Fibroblast of lung (primary cell): ENCODE measurements at regions not wholly inside any gene's neighbourhood (a gene's known extent, or its start where the extent isn't known, plus 50 kb on each side); places are given as distances from the start of the nearest gene placed in this dataset.

ENCODE experiments used
- DNase-seq, 2 donors: peaks; one replicate each; pipeline versions ENCODE4 v3.0.0 to v3.0.0-alpha.2; 2010; ENCODE audit warnings: low read depth in 2 of 2
- H2AFZ ChIP-seq: 2 replicates; pipeline ENCODE4 v1.5.1; 2012; ENCODE audit warnings: low read length, control low read depth, inconsistent platforms
- H3K27ac ChIP-seq: 2 replicates; pipeline ENCODE4 v1.5.1; 2011; ENCODE audit warnings: low read length, control low read depth; ENCODE audit not compliant: insufficient read depth
- H3K27me3 ChIP-seq: 2 replicates; pipeline ENCODE4 v1.5.1; 2011; ENCODE audit warnings: mild to moderate bottlenecking, low read length; ENCODE audit not compliant: control insufficient read depth, insufficient read depth
- H3K36me3 ChIP-seq: 2 replicates; pipeline ENCODE4 v1.5.1; 2011; ENCODE audit warnings: low read length; ENCODE audit not compliant: control insufficient read depth, insufficient read depth
- H3K4me1 ChIP-seq: 2 replicates; pipeline ENCODE4 v1.5.1; 2011; ENCODE audit warnings: low read length; ENCODE audit not compliant: control insufficient read depth, insufficient read depth; ENCODE audit errors: extremely low read depth
- H3K4me2 ChIP-seq: 2 replicates; pipeline ENCODE4 v1.5.1; 2011; ENCODE audit warnings: low read length, control low read depth; ENCODE audit not compliant: insufficient read depth; ENCODE audit errors: extremely low read depth
- H3K4me3 ChIP-seq, 4 experiments: fragments of 200-600 bp in 1 of 4; sonication (generic) in 1 of 4; replicated peaks in 1 of 4; 2 replicates each; pipeline ENCODE4 v1.5.1; 2011 to 2016; ENCODE audit warnings: low read length in 4 of 4, low read depth in 3 of 4, mild to moderate bottlenecking in 3 of 4, control low read depth in 2 of 4, inconsistent platforms in 1 of 4, mixed read lengths in 1 of 4; ENCODE audit not compliant: insufficient read depth in 1 of 4; ENCODE audit errors: control extremely low read depth in 1 of 4
- H3K79me2 ChIP-seq: 2 replicates; pipeline ENCODE4 v1.5.1; 2012; ENCODE audit warnings: mild to moderate bottlenecking, low read length, inconsistent platforms; ENCODE audit not compliant: control insufficient read depth, insufficient read depth
- H3K9ac ChIP-seq: 2 replicates; pipeline ENCODE4 v1.5.1; 2011; ENCODE audit warnings: mild to moderate bottlenecking, low read length, control low read depth; ENCODE audit not compliant: insufficient read depth
- H3K9me3 ChIP-seq: 2 replicates; pipeline ENCODE4 v1.5.1; 2012; ENCODE audit warnings: low read depth, low read length; ENCODE audit not compliant: control insufficient read depth, insufficient read depth
- H4K20me1 ChIP-seq: 2 replicates; pipeline ENCODE4 v1.5.1; 2011; ENCODE audit warnings: low read length; ENCODE audit not compliant: control insufficient read depth, insufficient read depth; ENCODE audit errors: extremely low read depth
- EZH2 ChIP-seq: IDR thresholded peaks from 2 replicates; pipeline ENCODE4 v1.5.1; 2012; ENCODE audit warnings: low read length, control low read depth, mild to moderate bottlenecking; ENCODE audit errors: missing control alignments
- TF ChIP-seq, protein P1 (sequence below), 2 donors: IDR thresholded peaks in 1 of 2; conservative IDR thresholded peaks in 1 of 2; 1 replicate in 1 of 2; 2 replicates in 1 of 2; pipeline ENCODE4 v1.5.1; 2011 to 2012; ENCODE audit warnings: low read length in 2 of 2, control low read depth in 1 of 2, inconsistent platforms in 1 of 2, low read depth in 1 of 2, mild to moderate bottlenecking in 1 of 2

DNA sequence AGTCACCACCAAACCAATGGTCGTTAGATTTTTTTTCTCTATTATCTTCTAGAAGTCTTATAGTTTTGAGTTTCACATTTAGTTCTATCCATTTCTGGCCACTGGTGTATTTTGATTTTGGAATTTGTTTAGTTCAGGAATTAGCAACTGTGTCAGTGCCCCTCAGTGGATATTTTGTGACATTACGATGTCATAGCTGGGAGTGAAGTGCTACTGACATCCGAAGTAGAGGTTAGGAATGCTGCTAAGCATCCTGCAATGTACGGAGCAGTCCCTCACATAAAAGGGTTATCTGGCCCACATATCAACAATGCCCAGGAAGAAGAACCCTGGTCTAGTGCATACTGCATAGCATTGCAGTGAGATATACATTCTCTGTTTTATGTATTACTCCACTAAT, 157.4 kb upstream of the RGPD4 start:
- TF ChIP-seq, protein P1, sequence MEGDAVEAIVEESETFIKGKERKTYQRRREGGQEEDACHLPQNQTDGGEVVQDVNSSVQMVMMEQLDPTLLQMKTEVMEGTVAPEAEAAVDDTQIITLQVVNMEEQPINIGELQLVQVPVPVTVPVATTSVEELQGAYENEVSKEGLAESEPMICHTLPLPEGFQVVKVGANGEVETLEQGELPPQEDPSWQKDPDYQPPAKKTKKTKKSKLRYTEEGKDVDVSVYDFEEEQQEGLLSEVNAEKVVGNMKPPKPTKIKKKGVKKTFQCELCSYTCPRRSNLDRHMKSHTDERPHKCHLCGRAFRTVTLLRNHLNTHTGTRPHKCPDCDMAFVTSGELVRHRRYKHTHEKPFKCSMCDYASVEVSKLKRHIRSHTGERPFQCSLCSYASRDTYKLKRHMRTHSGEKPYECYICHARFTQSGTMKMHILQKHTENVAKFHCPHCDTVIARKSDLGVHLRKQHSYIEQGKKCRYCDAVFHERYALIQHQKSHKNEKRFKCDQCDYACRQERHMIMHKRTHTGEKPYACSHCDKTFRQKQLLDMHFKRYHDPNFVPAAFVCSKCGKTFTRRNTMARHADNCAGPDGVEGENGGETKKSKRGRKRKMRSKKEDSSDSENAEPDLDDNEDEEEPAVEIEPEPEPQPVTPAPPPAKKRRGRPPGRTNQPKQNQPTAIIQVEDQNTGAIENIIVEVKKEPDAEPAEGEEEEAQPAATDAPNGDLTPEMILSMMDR (conservative IDR thresholded peaks at IDR 0.05 in 1 of 2, IDR thresholded peaks at IDR 0.05 in 1 of 2; ENCODE audit: low read depth in 1 of 2, low read length in 2 of 2): peak in 1 of 2 donors; percentile 31
- TF ChIP-seq EZH2: no peak
- Histone ChIP-seq H3K4me2 (no peak overlapping the region), H3K4me3 (no peak overlapping the region), H3K27me3 (no peaks in the 10 kb centered on the region), H2AFZ (no peak overlapping the region), H3K27ac (no peak overlapping the region), H3K4me1 (no peaks in the 10 kb centered on the region), H4K20me1 (no peaks in the 10 kb centered on the region), H3K79me2 (no peaks in the 10 kb centered on the region), H3K9me3 (no peaks in the 10 kb centered on the region), H3K36me3 (no peaks in the 10 kb centered on the region), H3K9ac (no peak overlapping the region)
- DNase-seq: peak in 1 of 2 donors; percentile 32

GRCh38 chr2:107681936-107682335, 144.8 kb upstream of the RGPD4 start:
- no peak for DNase-seq
- no peaks in the 10 kb centered on the region for H3K9me3 ChIP-seq

GRCh38 chr2:107684421-107684820, 142.3 kb upstream of the RGPD4 start:
- Histone ChIP-seq H4K20me1 (no peaks in the 10 kb centered on the region), H3K4me1 (no peaks in the 10 kb centered on the region), H3K9ac (no peak overlapping the region), H3K4me2 (no peak overlapping the region), H3K27me3 (no peaks in the 10 kb centered on the region), H3K27ac (no peak overlapping the region), H3K79me2 (no peaks in the 10 kb centered on the region), H3K9me3 (no peaks in the 10 kb centered on the region), H3K36me3 (no peaks in the 10 kb centered on the region), H2AFZ (no peak overlapping the region), H3K4me3 (no peak overlapping the region)
- no peak for DNase-seq
- no peak for TF ChIP-seq EZH2
- TF ChIP-seq, protein P1 (conservative IDR thresholded peaks at IDR 0.05 in 1 of 2, IDR thresholded peaks at IDR 0.05 in 1 of 2; ENCODE audit: low read depth in 1 of 2, low read length in 2 of 2): no peak

More at GRCh38 chr2:107681936-107682335, 144.8 kb upstream of the RGPD4 start:
- Histone ChIP-seq H3K79me2 (no peaks in the 10 kb centered on the region), H3K27me3 (no peaks in the 10 kb centered on the region), H3K4me2 (no peak overlapping the region), H3K27ac (no peak overlapping the region), H3K9ac (no peak overlapping the region), H4K20me1 (no peaks in the 10 kb centered on the region), H3K4me3 (no peak overlapping the region), H3K4me1 (no peaks in the 10 kb centered on the region), H2AFZ (no peak overlapping the region), H3K36me3 (no peaks in the 10 kb centered on the region)
- TF ChIP-seq, protein P1 (conservative IDR thresholded peaks at IDR 0.05 in 1 of 2, IDR thresholded peaks at IDR 0.05 in 1 of 2; ENCODE audit: low read depth in 1 of 2, low read length in 2 of 2): no peak
- no peak for TF ChIP-seq EZH2
